Fibroblast of peridontal ligament (primary cell): ENCODE measurements at regions not wholly inside any gene's neighbourhood (a gene's known extent, or its start where the extent isn't known, plus 50 kb on each side); places are given as distances from the start of the nearest gene placed in this dataset.

Experiments
- DNase-seq: peaks from one replicate; pipeline ENCODE4 v3.0.0-alpha.2; 2010; ENCODE audit errors: extremely low read depth

DNA sequence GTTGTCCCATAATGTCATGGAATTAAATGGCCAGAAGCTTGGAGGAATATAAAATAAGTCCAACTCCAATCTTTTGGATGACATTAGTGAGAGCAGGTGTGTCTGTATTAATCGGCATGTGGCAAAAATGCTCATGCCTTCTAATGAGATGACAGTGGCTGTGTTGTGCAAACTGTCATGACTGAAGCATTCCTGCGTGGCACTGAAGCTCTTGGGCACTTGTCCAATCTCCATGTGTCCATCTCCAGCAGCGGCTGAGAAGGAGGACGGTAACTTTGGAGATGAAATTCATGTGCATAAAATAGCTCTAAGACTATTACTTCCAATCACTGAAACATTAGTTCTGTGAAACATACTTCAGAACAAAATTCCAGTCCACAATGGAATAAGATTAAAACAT, 697.5 kb upstream of the GRAMD2B start:
- DNase-seq = no peak

- no peak for DNase-seq
Observed at GRCh38 chr5:125743939-125744338, 679.3 kb upstream of the GRAMD2B start.

- DNase-seq = no peak
Observed at GRCh38 chr5:125746917-125747316, 676.3 kb upstream of the GRAMD2B start.

DNA sequence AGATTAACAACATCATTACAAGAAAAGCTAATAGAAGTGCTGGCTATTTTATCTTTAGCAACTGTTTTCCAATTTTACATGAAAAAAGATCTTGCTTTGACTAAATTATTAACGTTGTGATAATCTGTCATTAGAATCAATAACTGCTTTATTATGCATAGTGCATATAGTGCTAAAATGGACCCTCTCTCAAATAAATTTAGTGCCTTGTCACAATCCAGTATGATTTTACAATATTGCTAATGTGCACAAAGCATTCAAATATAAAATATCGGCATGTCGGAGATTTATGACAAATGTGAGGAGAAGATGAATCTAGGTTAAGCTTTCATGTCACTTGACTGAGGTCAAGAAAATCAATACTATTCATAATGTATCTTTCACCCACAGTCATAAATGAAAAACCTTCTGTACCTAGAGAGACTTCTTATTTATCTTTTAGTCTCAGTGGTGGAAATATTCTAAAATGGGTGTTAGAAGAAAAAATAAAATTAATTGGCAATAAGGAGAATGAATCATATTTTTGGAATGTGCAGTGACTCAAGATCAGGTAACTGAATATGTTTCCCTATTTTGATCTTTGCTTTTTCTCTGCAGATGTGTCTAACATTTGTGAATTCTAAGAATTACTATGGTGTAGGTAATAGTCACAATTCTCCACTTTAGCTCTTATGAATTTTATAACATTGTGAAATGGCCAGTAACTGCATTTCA, 672.9 kb upstream of the GRAMD2B start:
- DNase-seq = no peak

GRCh38 chr5:125750861-125751186, 672.4 kb upstream of the GRAMD2B start:
- no peak for DNase-seq

- DNase-seq = peak; percentile 66
Observed at GRCh38 chr5:125756456-125756855, 666.8 kb upstream of the GRAMD2B start.

DNA sequence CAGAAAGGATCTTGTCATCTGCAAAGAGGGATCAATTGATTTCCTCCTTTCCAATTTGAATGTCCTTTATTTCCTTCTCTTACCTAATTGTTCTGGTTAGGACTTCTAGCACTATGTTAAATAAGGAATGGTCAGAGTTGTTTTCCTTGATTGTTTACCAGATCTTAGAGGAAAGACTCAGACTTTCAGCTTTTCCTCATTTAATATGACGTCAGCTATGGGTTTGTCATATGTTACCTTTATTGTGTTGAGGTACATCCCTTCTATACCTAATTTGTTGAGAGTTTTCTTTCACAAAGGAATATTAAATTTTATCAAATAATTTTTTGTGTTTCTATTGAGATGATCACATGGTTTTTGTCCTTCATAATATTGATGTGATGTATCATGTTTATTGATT, 656.5 kb upstream of the GRAMD2B start:
- no peak for DNase-seq

GRCh38 chr5:125775896-125776295, 647.3 kb upstream of the GRAMD2B start:
- DNase-seq = no peak

DNA sequence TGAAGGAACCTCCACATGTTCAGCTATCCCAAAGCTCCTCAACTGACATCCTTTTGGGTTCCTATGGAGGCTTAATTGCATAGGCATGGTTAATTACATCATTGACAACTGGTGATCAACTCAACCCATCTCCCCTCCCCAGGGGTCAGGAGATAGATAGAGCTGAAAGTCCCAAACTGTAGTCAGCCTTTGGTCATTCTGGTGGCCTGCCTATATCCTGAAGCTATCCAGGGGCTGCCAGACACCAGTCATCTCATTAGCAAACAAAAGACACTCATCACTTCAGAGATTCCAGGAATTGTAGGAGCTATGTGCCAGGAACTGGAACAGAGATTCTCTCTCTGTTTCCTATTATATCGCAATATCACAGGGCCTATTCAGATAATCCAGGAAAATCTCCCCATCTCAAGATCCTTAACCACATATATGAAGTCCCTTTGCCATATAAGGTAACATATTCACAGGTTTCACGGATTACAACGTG, 646.5 kb upstream of the GRAMD2B start:
- DNase-seq = no peak

GRCh38 chr5:125778791-125779190, 644.4 kb upstream of the GRAMD2B start:
- no peak for DNase-seq

GRCh38 chr5:125785407-125785806, 637.8 kb upstream of the GRAMD2B start:
- DNase-seq = no peak

DNA sequence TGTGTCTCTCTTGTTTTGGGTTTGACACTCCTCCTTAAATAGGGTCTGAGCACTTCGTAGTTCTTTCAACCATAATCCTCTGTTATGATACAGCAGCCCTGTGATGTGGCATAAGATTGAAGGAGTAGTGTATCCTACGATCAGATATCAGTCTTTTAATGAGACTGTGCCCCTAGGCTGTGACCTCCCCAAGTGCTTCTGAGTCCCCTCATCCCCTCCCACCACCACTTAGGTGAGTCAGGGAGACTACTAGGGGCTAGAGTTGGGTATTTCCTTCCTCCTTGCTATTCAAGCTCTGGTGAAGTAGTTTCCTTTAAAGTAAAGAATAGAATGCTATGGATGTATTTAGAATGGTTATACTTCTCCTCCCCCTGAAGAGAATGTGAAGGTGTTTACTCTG, 637.2 kb upstream of the GRAMD2B start:
- no peak for DNase-seq

DNA sequence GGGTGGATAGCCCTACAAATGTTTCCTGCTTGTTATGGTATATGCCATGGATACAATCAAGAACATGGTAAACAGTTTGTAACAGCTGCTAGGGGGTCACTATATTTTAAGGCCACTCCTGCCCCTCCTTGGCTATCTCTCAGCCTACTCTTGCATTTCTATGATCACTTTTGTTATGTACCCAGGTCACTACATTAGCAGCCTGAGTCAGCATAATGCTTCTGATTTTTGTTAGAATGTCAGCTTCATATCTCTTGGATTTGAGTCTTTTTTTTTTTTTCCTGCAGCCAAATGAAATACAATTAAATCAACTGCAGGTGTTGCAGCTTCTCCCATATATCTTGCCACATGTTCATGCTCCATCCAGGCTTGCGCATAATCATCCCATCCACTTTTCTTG, 629.7 kb upstream of the GRAMD2B start:
- no peak for DNase-seq

DNA sequence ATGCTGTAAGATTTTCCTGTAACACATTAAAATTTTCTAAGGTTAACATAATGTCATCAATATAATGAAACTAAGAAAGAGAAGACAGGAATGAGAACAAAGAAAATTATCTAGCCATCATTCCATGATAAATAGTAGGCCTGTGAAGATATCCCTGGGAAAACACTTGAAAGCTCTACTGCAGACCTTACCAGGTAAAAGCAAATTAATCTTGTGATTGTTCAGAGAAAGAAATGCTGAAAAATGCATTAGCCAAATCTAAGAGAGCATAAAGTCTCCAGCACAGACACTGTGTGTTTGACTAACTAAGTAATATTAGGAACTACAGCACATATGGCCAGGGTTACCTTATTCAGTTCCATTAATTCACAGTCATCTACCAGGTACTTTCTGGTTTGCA, 628.3 kb upstream of the GRAMD2B start:
- no peak for DNase-seq

- DNase-seq = peak; percentile 71
Observed at GRCh38 chr5:125798307-125798706, 624.9 kb upstream of the GRAMD2B start.

GRCh38 chr5:125812651-125813050, 610.6 kb upstream of the GRAMD2B start:
- DNase-seq = no peak

DNA sequence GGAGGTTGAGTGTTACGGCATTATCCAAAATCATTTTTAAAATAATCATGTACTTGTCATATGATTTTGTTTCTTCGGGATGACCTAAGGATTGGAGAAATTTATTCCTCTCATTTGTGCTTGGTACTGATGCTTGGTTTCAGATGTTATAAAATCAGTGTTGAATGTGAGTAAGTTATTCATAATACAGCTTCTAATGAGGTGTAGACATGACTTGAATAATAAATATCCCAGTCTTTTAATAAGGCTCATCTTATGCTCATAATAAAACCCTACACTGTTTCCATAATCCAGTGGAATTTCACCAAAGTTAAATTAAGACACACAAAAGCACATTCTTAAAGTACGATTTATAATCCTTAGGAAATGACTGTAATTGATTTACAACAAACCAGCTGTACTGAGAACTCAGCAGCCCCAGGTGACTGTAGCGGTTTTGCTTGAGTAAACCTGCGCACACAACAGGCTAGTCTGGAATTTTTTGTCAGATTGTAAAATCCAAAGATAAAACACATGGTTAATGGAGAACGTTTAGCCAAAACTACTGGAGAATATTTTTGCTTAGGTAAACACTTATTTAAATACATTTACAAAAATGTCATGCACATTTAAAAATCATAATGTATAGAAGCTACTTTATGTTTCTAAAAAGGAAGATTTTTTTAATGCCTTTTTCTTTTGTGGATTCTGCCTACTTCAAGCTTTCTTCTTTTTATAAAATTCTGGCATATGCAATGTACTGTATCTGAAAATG, 609.8 kb upstream of the GRAMD2B start:
- no peak for DNase-seq

- no peak for DNase-seq
Observed at GRCh38 chr5:125814119-125814518, 609.1 kb upstream of the GRAMD2B start.

GRCh38 chr5:125823572-125823971, 599.6 kb upstream of the GRAMD2B start:
- DNase-seq = peak; percentile 62

DNA sequence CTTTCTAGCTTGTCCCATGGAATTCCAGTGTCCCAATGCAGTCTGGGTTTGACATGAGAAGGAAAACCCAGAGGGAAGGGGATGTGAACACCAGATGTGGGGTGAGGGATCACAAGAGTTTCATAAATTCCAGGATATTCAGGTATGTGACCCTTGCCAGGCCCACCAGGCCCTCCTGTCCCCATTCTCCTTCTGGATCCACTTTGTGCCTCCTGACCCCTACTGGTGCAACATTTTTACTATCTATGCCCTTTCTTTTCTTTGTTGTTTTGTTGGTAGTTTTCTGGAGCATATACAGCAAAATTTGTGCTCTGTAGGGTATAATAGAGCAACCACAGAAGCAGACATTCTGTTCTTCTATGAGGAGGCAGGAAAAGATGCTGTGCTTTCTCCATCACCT, 597.0 kb upstream of the GRAMD2B start:
- no peak for DNase-seq

GRCh38 chr5:125829349-125829748, 593.9 kb upstream of the GRAMD2B start:
- no peak for DNase-seq

GRCh38 chr5:125833398-125833797, 589.8 kb upstream of the GRAMD2B start:
- DNase-seq = no peak

GRCh38 chr5:125834438-125835115, 588.6 kb upstream of the GRAMD2B start:
- no peak for DNase-seq
